ENCODE measurements at regions not wholly inside any gene's neighbourhood (a gene's known extent, or its start where the extent isn't known, plus 50 kb on each side); places are given as distances from the start of the nearest gene placed in this dataset.

DNA sequence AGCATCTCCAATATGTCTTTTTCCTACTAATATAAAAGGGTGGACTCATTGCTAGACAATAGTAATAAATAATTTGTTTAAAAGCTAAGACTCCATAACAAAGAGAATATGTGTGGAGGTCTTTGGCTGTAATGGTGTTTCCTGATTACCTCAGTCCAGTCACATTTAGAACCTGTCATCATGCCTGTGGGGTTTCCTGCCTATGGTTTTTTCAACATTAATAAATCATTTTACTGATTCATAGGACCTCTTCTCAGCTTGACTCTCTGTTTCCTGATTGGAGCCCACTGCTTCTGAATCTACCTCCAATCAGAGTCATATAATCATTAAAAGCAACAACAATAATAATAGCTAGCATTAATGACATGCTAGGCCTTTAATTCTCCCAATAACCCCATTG, 52.4 kb upstream of the GNAI1 start:
- DNase-seq (ENCODE audit: low read depth): no peak
- no peak overlapping the region for H3K4me3 ChIP-seq (ENCODE audit: low read depth, low read length)
- TF ChIP-seq, protein P1, sequence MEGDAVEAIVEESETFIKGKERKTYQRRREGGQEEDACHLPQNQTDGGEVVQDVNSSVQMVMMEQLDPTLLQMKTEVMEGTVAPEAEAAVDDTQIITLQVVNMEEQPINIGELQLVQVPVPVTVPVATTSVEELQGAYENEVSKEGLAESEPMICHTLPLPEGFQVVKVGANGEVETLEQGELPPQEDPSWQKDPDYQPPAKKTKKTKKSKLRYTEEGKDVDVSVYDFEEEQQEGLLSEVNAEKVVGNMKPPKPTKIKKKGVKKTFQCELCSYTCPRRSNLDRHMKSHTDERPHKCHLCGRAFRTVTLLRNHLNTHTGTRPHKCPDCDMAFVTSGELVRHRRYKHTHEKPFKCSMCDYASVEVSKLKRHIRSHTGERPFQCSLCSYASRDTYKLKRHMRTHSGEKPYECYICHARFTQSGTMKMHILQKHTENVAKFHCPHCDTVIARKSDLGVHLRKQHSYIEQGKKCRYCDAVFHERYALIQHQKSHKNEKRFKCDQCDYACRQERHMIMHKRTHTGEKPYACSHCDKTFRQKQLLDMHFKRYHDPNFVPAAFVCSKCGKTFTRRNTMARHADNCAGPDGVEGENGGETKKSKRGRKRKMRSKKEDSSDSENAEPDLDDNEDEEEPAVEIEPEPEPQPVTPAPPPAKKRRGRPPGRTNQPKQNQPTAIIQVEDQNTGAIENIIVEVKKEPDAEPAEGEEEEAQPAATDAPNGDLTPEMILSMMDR (IDR thresholded peaks at IDR 0.05; ENCODE audit: insufficient read depth, low read depth, low read length): no peak

DNA sequence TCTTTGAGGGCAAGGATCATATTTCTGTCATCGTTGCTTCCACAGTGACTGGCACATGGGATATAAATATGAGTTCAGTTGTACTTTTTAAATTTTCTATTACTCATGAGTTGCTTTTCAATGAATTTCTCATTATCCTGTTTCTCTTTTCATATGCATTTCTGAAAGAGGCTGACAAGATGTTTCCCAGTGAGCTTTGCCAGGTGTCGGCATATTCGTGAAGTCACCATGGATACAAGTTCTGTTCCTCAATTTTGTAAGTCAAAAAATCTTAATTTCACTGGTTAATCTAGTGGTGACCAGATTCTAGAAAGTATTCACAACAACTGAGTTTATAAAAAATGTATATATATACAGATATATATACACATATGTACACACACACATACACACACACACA, 55.7 kb upstream of the GNAI1 start:
- no peak for DNase-seq (ENCODE audit: low read depth)
- TF ChIP-seq, protein P1 (IDR thresholded peaks at IDR 0.05; ENCODE audit: insufficient read depth, low read depth, low read length): no peak
- H3K4me3 ChIP-seq (ENCODE audit: low read depth, low read length): no peak overlapping the region

DNA sequence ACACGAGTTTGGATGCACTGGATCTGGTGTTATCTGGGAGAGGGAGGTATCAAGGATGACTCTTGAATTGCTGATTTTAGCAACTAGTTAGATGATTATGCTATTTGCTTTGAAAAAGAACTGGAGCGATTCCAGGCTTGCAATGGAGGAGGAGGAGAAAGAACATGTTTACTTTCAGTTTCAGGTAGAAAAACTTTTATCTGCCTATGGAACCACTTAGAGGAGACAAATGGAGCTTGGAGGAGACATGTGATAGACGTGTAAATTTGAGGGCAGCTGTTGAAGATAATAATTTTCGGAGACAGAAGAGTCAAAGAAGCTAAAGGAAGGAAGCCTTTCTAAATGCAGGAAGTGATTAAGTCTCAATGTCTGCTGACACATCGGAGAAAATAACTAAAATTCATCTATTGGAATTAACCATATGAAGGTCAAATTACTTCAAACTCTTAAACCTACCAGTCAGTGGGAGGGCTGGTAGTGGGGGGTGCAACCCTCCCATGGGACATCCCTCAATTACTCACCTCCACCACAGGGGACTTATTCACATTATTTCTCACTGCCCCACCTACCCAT, 56.4 kb upstream of the GNAI1 start:
- peak overlapping the region; percentile 36 for H3K4me3 ChIP-seq (ENCODE audit: low read depth, low read length)
- DNase-seq (ENCODE audit: low read depth): peak; percentile 48
- TF ChIP-seq, protein P1 (IDR thresholded peaks at IDR 0.05; ENCODE audit: insufficient read depth, low read depth, low read length): no peak

DNA sequence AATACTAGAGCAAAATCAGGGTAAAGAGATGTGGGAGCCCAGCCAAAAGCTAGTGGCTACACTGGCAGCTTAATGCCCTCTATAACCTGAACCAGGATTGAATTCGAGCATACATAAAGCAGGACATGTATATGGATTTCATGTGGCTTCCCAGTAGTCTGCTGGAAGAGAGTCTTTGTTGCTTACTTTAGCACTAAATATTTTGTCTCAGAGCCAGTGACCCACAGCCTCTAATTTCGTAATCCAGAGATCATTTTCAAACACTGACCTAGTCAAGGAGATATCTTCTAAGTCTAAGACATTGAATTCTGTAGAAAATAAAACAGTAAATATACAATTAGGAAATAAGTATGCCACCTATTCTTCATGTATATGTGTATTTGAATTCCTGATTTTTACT, 64.2 kb upstream of the GNAI1 start:
- DNase-seq (ENCODE audit: low read depth): peak; percentile 79
- TF ChIP-seq, protein P1 (IDR thresholded peaks at IDR 0.05; ENCODE audit: insufficient read depth, low read depth, low read length): no peak
- no peak overlapping the region for H3K4me3 ChIP-seq (ENCODE audit: low read depth, low read length)

DNA sequence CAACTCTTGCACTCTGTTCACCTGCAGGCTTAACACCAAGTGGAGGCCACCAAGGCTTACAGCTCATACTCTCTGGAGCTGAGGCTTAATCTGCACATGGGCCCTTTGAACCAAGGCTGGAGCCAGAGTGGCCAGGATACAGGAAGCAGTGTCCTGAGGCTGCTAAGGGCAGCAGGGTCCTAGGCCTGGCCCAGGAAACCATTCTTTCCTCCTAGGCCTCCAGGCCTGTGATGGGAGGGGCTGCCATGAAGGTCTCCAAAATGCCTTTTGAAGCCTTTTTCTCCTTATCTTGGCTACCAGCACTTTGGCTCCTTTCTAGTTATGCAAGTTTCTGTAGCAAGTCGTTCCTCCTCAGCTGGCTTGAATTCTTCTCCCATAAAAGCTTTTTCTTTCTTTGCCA, 68.0 kb upstream of the GNAI1 start:
- no peak overlapping the region for H3K4me3 ChIP-seq (ENCODE audit: low read depth, low read length)
- no peak for DNase-seq (ENCODE audit: low read depth)
- TF ChIP-seq, protein P1 (IDR thresholded peaks at IDR 0.05; ENCODE audit: insufficient read depth, low read depth, low read length): no peak

DNA sequence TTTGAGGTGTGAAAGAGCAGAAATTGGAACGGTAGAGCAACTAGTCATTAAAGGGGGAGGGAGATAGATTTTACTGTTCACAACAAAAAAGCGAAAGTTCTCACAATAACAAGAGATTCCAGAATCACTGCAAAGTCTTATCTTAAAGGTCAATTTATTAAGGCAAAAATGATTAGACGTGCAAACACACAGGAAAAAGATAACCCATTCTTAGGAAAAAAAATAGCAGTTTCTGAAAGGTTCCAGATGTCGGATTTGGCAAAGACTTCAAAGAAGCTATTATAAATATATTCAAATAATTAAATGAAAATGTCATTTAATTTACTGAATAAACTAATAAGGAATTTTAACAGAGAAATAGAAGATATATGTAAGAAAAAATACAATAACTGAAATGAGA, 70.8 kb upstream of the GNAI1 start:
- TF ChIP-seq, protein P1 (IDR thresholded peaks at IDR 0.05; ENCODE audit: insufficient read depth, low read depth, low read length): no peak
- no peak overlapping the region for H3K4me3 ChIP-seq (ENCODE audit: low read depth, low read length)
- no peak for DNase-seq (ENCODE audit: low read depth)

DNA sequence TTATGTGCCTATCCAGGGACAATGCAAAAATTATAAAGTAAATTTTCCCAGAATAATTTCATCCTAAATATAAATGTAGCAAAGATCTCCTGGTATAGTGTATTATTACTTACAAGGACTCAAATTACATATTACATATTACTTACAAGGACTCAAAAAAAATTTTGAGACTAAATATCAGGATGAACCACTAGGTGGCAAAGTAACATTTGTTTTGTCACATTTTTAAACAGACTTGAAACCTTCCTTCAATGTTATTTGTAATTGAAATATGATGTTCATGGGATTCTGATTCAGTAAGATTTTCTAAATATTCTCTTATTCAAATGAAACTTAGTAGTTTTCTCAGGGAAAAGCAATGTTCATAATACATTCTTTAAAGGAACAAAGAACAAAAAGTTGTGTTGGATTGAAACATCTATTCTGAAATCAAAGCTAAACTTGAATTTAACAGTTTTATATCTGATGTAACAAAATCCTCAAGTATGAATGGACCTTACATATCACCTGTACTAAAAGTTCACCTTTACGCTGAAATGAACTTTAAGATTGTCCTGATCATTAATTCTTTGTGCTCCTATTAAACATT, 74.3 kb upstream of the GNAI1 start:
- H3K4me3 ChIP-seq (ENCODE audit: low read depth, low read length): no peak overlapping the region
- peak; percentile 85 for DNase-seq (ENCODE audit: low read depth)
- TF ChIP-seq, protein P1 (IDR thresholded peaks at IDR 0.05; ENCODE audit: insufficient read depth, low read depth, low read length): peak; percentile 47
